Mesodermal cell (in vitro differentiated cells): ENCODE measurements at regions not wholly inside any gene's neighbourhood (a gene's known extent, or its start where the extent isn't known, plus 50 kb on each side); places are given as distances from the start of the nearest gene placed in this dataset.
"Not testable (repeated sequence)": the region's sequence is repeated elsewhere in the genome, so short reads cannot be mapped to it uniquely, and the experiment has no call there.

Experiments
- H3K27ac ChIP-seq: 2 replicates; pipeline ENCODE4 v1.7.0; 2013; ENCODE audit warnings: mild to moderate bottlenecking, low read depth, low read length, moderate library complexity; ENCODE audit not compliant: severe bottlenecking
- H3K36me3 ChIP-seq: 2 replicates; pipeline ENCODE4 v1.7.1; 2013; ENCODE audit warnings: mild to moderate bottlenecking, low read length, moderate library complexity; ENCODE audit not compliant: control insufficient read depth, insufficient read depth
- H3K4me1 ChIP-seq: one replicate; pipeline ENCODE4 v1.7.1; 2013; ENCODE audit warnings: mild to moderate bottlenecking, low read length; ENCODE audit not compliant: insufficient read depth, control insufficient read depth, poor library complexity, severe bottlenecking
- H3K4me3 ChIP-seq: 2 replicates; pipeline ENCODE4 v1.7.0; 2013; ENCODE audit warnings: low read length, control low read depth, mild to moderate bottlenecking; ENCODE audit not compliant: insufficient read depth, poor library complexity, severe bottlenecking; ENCODE audit errors: extremely low read depth
- H3K9me3 ChIP-seq: 2 replicates; pipeline ENCODE4 v1.7.1; 2013; ENCODE audit warnings: mild to moderate bottlenecking, low read length, moderate library complexity; ENCODE audit not compliant: control insufficient read depth
- WGBS, 2 experiments: methylation state at CpG; one replicate each; pipeline ENCODE4 v1.1.5; 2013; ENCODE audit warnings: missing lambda C conversion rate in 2 of 2; ENCODE audit not compliant: insufficient coverage in 2 of 2; 5-methylcytosine and 5-hydroxymethylcytosine counted together

GRCh38 chr4:43587758-43588157 is 695.2 kb downstream of the GRXCR1 start:
- Histone ChIP-seq H3K36me3 (no peaks in the 10 kb centered on the region), H3K27ac (no peak overlapping the region), H3K4me1 (no peaks in the 10 kb centered on the region), H3K9me3 (no peaks in the 10 kb centered on the region), H3K4me3 (no peak overlapping the region)
- 97 to 98% methylated on average over 6 to 8 of the region's 8 CpGs for WGBS, 2 experiments

GRCh38 chr4:43607400-43607799 is 714.9 kb downstream of the GRXCR1 start:
- no peaks in the 10 kb centered on the region for H3K36me3 ChIP-seq
- no peaks in the 10 kb centered on the region for H3K9me3 ChIP-seq
- no peak overlapping the region for H3K27ac ChIP-seq
- H3K4me1 ChIP-seq, result no peaks in the 10 kb centered on the region
- H3K4me3 ChIP-seq, result no peak overlapping the region

- WGBS, 2 experiments, result no CpG with 5 or more reads among the region's 4 CpGs
- Histone ChIP-seq H3K4me1 (no peaks in the 10 kb centered on the region), H3K36me3 (no peaks in the 10 kb centered on the region), H3K27ac (no peak overlapping the region), H3K4me3 (no peak overlapping the region), H3K9me3 (no peaks in the 10 kb centered on the region)
Observed at GRCh38 chr4:43607827-43608461, 715.4 kb downstream of the GRXCR1 start.

DNA sequence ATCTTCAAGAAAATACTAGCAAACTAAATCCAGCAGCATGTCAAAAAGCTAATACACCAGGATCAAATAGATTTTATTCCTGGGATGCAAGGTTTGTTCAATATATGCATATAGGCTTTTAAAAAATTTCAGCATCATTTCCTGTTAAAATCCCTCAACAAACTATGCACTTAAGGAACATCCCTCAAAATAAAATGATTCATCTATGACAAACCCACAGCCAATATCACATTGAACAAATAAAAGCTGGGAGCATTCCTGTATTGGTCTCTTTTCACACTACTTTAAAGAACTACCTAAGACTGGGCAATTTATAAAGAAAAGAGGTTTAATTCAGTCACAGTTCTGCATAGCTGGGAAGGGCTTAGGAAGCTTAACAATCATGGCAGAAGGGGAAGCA is 726.7 kb downstream of the GRXCR1 start:
- Histone ChIP-seq H3K9me3 (no peaks in the 10 kb centered on the region), H3K27ac (no peak overlapping the region), H3K4me1 (no peaks in the 10 kb centered on the region), H3K4me3 (no peak overlapping the region), H3K36me3 (no peaks in the 10 kb centered on the region)

GRCh38 chr4:43637893-43638292 is 745.4 kb downstream of the GRXCR1 start:
- WGBS, 2 experiments, result 83 to 87% methylated on average over 4 of the region's 4 CpGs
- H3K4me1 ChIP-seq, result not testable (repeated sequence)

DNA sequence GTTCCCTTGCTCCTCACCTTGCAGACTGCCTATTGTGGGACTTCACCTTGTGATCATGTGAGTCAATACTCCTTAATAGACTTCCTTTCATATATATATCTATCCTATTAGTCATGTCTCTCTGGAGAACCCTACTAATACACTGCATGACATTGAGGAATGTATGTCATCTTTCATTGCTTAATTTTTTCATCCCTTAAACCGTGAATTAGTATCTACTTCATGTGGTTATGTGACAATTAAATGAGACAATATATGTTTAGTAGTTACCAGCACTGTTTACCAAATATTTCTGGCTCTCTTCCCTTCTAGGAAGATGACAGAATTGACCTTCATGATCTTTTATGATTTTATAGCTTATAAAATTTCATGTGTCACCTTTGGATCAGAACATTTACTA is 759.5 kb downstream of the GRXCR1 start:
- H3K27ac ChIP-seq, result no peak overlapping the region
- H3K4me1 ChIP-seq, result no peaks in the 10 kb centered on the region
- no CpG with 5 or more reads among the region's 1 CpG for WGBS, 2 experiments
- no peak overlapping the region for H3K4me3 ChIP-seq
- no peaks in the 10 kb centered on the region for H3K36me3 ChIP-seq
- H3K9me3 ChIP-seq, result no peaks in the 10 kb centered on the region

More at GRCh38 chr4:43637893-43638292, 745.4 kb downstream of the GRXCR1 start:
- H3K4me3 ChIP-seq, H3K36me3 ChIP-seq, H3K9me3 ChIP-seq, H3K27ac ChIP-seq: not testable (repeated sequence)

GRCh38 chr4:43659547-43659946 is 767.0 kb downstream of the GRXCR1 start:
- H3K4me3 ChIP-seq, H3K4me1 ChIP-seq, H3K36me3 ChIP-seq, H3K27ac ChIP-seq, H3K9me3 ChIP-seq: not testable (repeated sequence)
- WGBS, 2 experiments, result 80% methylated on average over 1 of the region's 2 CpGs; no CpG with 5 or more reads in 1 of the 2 experiments

DNA sequence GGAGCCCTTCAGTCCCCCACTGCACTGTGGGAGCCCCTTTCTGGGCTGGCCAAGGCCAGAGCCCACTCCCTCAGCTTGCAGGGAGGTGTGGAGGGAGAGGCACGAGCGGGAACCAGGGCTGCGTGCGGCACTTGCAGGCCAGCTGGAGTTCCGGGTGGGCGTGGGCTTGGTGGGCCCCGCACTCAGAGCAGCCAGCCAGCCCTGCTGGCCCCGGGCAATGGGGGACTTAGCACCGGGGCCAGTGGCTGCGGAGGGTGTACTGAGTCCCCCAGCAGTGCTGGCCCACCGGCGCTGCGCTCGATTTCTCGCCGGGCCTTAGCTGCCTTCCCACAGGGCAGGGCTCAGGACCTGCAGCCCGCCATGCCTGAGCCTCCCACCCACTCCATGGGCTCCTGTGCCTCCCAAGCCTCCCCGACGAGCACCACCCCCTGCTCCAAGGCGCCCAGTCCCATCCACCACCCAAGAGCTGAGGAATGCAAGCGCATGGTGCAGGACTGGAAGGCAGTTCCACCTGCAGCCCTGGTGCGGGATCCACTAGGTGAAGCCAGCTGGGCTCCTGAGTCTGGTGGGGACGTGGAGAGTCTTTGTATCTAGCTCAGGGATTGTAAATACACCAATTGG is 776.2 kb downstream of the KCTD8 start:
- H3K4me3 ChIP-seq, H3K27ac ChIP-seq, H3K4me1 ChIP-seq, H3K9me3 ChIP-seq, H3K36me3 ChIP-seq: not testable (repeated sequence)
- 100% methylated on average over 2 to 6 of the region's 23 CpGs for WGBS, 2 experiments

- Histone ChIP-seq H3K9me3 (no peaks in the 10 kb centered on the region), H3K27ac (no peak overlapping the region), H3K36me3 (no peaks in the 10 kb centered on the region), H3K4me1 (no peaks in the 10 kb centered on the region), H3K4me3 (no peak overlapping the region)
- 75 to 100% methylated on average over 1 of the region's 1 CpG for WGBS, 2 experiments
Observed at GRCh38 chr4:43680421-43680820, 768.2 kb downstream of the KCTD8 start.

GRCh38 chr4:43682551-43682950 is 766.1 kb downstream of the KCTD8 start:
- 67% methylated on average over 1 of the region's 3 CpGs; no CpG with 5 or more reads in 1 of the 2 experiments for WGBS, 2 experiments
- H3K27ac ChIP-seq, result no peak overlapping the region
- H3K4me1 ChIP-seq, result no peaks in the 10 kb centered on the region
- no peaks in the 10 kb centered on the region for H3K9me3 ChIP-seq
- H3K4me3 ChIP-seq, result no peak overlapping the region
- no peaks in the 10 kb centered on the region for H3K36me3 ChIP-seq

DNA sequence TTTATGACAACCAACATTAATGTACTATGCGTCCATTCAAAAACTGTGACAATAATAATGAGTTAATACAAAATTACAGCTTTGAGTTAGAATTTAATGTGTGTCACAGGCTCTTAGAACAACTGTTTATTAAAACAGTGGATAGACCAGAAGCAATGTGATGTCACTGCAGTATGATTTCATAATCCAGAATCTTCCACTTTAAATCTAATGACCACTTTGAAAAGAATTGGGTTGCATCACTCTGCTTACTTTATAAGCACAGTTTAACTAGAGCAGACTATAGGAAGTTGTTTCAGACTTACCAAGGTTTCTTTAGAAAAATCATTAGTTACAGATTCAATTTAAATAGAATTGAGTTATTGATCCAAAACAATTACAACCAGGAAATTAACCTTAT is 758.5 kb downstream of the KCTD8 start:
- no peaks in the 10 kb centered on the region for H3K9me3 ChIP-seq
- H3K4me1 ChIP-seq, result no peaks in the 10 kb centered on the region
- no CpG with 5 or more reads among the region's 1 CpG for WGBS, 2 experiments
- H3K4me3 ChIP-seq, result no peak overlapping the region
- no peaks in the 10 kb centered on the region for H3K36me3 ChIP-seq
- no peak overlapping the region for H3K27ac ChIP-seq
